ENCODE measurements at regions not wholly inside any gene's neighbourhood (a gene's known extent, or its start where the extent isn't known, plus 50 kb on each side); places are given as distances from the start of the nearest gene placed in this dataset.

- no peak for DNase-seq (ENCODE audit: low read depth)
Observed at GRCh38 chr2:6728156-6728555, 137.6 kb downstream of the CMPK2 start.

DNA sequence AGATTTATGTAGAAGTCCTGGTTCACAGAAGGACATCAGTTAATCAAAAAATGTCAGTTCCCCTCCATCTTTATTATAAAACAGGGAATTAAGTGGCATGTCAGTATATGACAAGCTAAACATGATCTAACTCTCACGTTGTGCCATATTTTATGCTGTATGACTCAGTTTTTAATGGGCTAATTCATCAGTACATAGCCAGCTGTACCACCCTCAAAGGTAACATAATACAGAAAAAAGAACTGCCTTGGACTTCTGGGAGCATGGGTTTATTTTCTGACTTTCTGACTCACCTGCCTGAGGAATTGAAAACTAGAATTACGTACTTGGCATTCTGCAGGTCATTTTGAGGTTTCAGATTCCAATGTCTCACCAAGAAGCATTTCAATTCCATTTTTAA, 135.7 kb downstream of the CMPK2 start:
- DNase-seq (ENCODE audit: low read depth), result no peak

DNA sequence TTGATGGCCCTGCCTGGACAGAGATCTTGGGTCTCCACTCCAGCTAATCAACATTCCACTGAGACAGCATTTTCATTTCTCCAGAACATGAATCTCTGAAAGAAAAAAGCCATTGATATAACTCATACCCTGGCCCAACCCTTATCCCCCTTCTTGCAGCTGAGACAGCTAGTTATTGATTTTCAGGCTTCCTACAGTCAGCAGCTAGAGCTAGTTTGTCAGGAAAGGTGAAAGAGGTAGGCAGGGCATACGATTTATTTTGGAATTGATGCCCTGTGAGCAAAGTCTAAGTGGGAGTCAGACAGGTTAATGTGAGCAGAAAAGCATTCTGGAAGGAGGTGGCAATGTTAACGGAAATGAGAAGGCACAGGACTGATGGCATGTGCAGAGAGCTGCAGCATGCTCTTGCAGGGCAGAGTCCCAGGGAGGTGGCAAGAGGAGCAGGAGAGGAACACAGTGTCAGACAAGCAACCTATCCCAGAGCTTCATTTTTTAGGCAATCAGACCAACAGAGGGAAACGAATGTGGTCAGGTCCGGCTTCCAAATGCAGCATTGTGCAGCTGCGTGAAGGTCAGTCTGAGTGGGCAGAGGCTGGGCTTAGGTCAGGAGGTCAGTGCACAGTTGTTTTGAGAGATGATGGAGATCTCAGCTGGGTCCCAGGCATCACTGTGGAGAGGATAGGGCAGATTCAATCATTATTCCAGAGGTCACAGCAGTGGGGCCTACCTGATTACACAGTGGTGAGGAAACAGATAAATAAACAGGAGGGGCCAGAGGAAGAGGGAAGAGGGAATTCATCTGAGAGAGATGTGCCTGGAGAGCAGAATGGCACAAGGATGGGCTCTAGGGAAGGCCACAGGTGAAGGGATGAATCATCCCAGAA, 134.8 kb downstream of the CMPK2 start:
- DNase-seq (ENCODE audit: low read depth), result no peak

- DNase-seq (ENCODE audit: low read depth), result no peak
Observed at GRCh38 chr2:6739547-6739946, 126.2 kb downstream of the CMPK2 start.

GRCh38 chr2:6741229-6741628, 124.5 kb downstream of the CMPK2 start:
- DNase-seq (ENCODE audit: low read depth), result no peak

- no peak for DNase-seq (ENCODE audit: low read depth)
Observed at GRCh38 chr2:6744038-6744437, 121.7 kb downstream of the CMPK2 start.

DNA sequence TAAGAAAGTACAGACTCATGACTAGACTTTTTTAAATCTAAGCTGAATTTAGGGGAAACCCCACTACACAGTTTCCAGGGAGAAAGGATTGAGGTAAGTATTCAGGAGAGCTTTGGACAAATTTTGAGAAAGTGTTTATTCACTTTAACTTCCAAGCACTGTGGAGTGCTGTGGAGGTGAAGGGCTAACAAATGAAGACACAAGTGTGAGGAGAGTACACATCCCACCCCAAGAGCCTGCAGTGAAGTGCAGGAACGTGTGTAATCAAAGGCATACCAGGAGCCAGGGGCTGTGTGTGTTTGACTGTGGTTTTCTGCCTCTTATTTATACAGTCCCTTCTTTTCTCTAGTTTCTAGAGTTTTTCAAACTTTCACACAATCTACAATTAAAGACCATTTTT, 118.3 kb downstream of the CMPK2 start:
- DNase-seq (ENCODE audit: low read depth), result no peak

GRCh38 chr2:6748406-6749067, 117.2 kb downstream of the CMPK2 start:
- DNase-seq (ENCODE audit: low read depth), result no peak

GRCh38 chr2:6749962-6750361, 115.7 kb downstream of the CMPK2 start:
- no peak for DNase-seq (ENCODE audit: low read depth)

GRCh38 chr2:6750411-6751158, 115.1 kb downstream of the CMPK2 start:
- DNase-seq (ENCODE audit: low read depth), result no peak

DNA sequence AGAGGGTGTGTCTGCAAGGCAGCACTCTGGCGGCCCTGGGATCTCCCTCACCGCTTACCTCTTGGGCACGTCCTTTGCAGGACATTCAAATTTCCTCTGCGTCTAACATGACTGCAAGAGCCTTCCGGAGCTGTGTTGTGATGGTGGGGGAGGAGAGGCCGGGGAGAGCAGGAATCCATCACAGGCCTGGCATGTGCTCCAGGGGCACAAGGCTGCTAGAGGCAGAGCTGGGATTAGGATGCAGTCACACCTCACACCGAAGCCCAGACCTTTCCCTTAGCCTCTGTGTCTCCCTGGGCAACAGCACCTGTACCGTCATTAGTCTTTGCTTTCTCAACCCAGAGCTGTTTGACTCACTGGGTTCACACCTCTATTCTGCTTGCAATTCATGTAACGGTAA, 111.3 kb downstream of the CMPK2 start:
- no peak for DNase-seq (ENCODE audit: low read depth)

- no peak for DNase-seq (ENCODE audit: low read depth)
Observed at GRCh38 chr2:6755456-6755855, 110.3 kb downstream of the CMPK2 start.

GRCh38 chr2:6757215-6757614, 108.5 kb downstream of the CMPK2 start:
- DNase-seq (ENCODE audit: low read depth), result no peak

GRCh38 chr2:6759689-6760088, 106.0 kb downstream of the CMPK2 start:
- no peak for DNase-seq (ENCODE audit: low read depth)

- DNase-seq (ENCODE audit: low read depth), result no peak
Observed at GRCh38 chr2:6760132-6760531, 105.6 kb downstream of the CMPK2 start.

- DNase-seq (ENCODE audit: low read depth), result no peak
Observed at GRCh38 chr2:6764968-6765723, 100.6 kb downstream of the CMPK2 start.

DNA sequence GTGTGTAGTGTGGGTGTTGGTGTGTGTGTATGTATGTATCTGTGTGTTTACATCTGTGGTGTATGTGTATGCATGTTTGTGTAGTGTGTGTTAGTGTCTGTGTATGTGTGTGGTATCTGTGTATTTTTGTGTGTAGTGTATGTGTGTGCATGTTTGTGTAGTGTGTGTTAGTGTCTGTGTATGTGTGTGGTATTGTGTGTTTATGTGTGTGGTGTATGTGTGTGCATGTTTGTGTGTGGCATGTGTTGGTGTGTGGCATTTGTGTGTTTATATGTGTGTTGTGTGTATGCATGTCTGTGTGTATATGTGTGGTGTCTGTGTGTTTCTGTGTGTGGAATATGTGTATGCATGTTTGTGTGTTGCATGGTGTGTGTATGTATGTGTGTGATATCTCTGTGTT, 96.4 kb downstream of the CMPK2 start:
- DNase-seq (ENCODE audit: low read depth), result no peak

DNA sequence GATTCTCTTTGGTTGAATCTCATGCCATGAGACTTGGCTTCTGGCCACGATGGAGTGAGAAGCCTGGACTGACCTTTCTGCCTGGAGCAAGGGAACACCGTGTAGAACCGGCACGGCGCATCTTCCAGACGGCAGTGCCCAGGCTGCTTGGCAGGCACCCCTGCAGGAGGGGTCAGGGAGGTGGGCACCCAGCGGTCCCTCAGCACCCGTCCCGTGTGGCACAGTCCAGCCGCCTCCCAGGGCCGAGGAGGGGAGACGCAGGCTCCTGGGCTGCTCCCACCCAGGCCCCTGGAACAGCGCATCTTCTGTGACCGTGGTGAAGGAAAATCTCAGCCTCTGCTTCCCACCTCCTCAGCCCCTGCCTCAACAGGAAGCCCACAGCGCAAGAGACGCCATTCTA, 95.7 kb downstream of the CMPK2 start:
- DNase-seq (ENCODE audit: low read depth), result no peak

- no peak for DNase-seq (ENCODE audit: low read depth)
Observed at GRCh38 chr2:6771634-6772611, 93.8 kb downstream of the CMPK2 start.

GRCh38 chr2:6773007-6773693, 92.6 kb downstream of the CMPK2 start:
- DNase-seq (ENCODE audit: low read depth), result no peak
